ENCODE measurements at regions not wholly inside any gene's neighbourhood (a gene's known extent, or its start where the extent isn't known, plus 50 kb on each side); places are given as distances from the start of the nearest gene placed in this dataset.

DNA sequence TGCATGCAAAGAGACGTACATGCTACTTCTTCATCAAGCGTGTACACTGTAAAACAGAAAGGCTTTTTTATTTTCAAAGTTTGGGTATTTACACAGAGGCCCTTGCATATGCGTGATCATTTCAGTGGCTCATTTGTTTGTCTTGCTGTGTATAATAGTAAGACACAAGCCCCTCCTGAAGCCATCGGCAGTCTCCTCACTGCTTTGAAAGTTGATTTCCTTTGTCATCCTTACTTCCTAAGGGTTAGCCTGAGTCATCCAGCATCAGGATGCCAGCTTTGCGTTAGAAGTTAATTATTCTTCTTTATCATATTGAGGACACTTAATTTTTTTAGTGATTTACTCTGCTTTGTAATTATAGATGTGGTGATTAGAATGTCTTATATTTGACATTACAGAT lies 72.5 kb upstream of the CTBP2 start:
- CTCF ChIA-PET, result no interaction called here

More for the DNA sequence above, 72.5 kb upstream of the CTBP2 start:
- Histone ChIP-seq H3K4me3 (ENCODE audit: low read depth in 2 of 2, low read length in 1 of 2) (0 out of 4 replicates have a peak overlapping the region, but pooled peaks of 1 of the 2 experiments have one; percentile 37), H3K4me2 (peak overlapping the region; percentile 66), H3K27me3 (ENCODE audit: insufficient read depth) (no peaks in the 10 kb centered on the region), H2AFZ (ENCODE audit: low read depth) (no peak overlapping the region), H3K27ac (ENCODE audit: low read depth in 2 of 2, low read length in 1 of 2) (0 out of 4 replicates have a peak overlapping the region, but pooled peaks of 1 of the 2 experiments have one; percentile 63), H3K9me2 (no peaks in the 10 kb centered on the region), H3K79me2 (ENCODE audit: insufficient read depth) (no peaks in the 10 kb centered on the region), H3K9ac (no peak overlapping the region), H3K9me3 (peaks cover 3% of the 10 kb centered on the region; the same call in 1 of the 2 replicates), H4K20me1 (ENCODE audit: insufficient read depth) (no peaks in the 10 kb centered on the region), H3F3A (replicated peaks; ENCODE audit: insufficient read depth) (no peaks in the 10 kb centered on the region), H3K4me1 (ENCODE audit: control insufficient read depth in 1 of 2, insufficient read depth in 2 of 2, low read depth in 1 of 2, low read length in 1 of 2) (peaks cover 0 to 10% of the 10 kb centered on the region in 2 experiments; a peak in 2 of 4 replicates), H3K36me3 (replicated peaks in 1 of 2; ENCODE audit: control insufficient read depth in 1 of 2, insufficient read depth in 2 of 2, low read length in 1 of 2) (no peaks in the 10 kb centered on the region)
- POLR2A ChIA-PET, result no interaction called here
- DNase-seq, result no peak
- no peak for TF ChIP-seq GATA2 (CRISPR knock-in tag; IDR thresholded peaks at IDR 0.05)
- TF ChIP-seq MXI1 (IDR thresholded peaks at IDR 0.05; ENCODE audit: low read depth, low read length), result no peak
- TF ChIP-seq TEAD4 (IDR thresholded peaks at IDR 0.05; ENCODE audit: borderline replicate concordance, insufficient read depth), result no peak
- 0 out of 2 replicates have a peak, but pooled peaks have one; percentile 12 for TF ChIP-seq FOSL2 (IDR thresholded peaks at IDR 0.05; ENCODE audit: borderline replicate concordance, low read depth)
- no peak for TF ChIP-seq RAD21 (IDR thresholded peaks at IDR 0.05; ENCODE audit: low read length)
- no peak for TF ChIP-seq RFX5 (IDR thresholded peaks at IDR 0.05; ENCODE audit: low read length)
- TF ChIP-seq TCF12 (IDR thresholded peaks at IDR 0.05), result no peak
- TF ChIP-seq, protein P1, sequence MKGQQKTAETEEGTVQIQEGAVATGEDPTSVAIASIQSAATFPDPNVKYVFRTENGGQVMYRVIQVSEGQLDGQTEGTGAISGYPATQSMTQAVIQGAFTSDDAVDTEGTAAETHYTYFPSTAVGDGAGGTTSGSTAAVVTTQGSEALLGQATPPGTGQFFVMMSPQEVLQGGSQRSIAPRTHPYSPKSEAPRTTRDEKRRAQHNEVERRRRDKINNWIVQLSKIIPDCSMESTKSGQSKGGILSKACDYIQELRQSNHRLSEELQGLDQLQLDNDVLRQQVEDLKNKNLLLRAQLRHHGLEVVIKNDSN (IDR thresholded peaks at IDR 0.05; ENCODE audit: borderline replicate concordance, low read depth), result no peak
- TF ChIP-seq JUND (IDR thresholded peaks at IDR 0.05), result no peak
- TF ChIP-seq ELF1 (IDR thresholded peaks at IDR 0.05), result no peak
- TF ChIP-seq TAF1 (IDR thresholded peaks at IDR 0.05; ENCODE audit: borderline replicate concordance, low read depth, low read length), result no peak
- TF ChIP-seq, protein P2, sequence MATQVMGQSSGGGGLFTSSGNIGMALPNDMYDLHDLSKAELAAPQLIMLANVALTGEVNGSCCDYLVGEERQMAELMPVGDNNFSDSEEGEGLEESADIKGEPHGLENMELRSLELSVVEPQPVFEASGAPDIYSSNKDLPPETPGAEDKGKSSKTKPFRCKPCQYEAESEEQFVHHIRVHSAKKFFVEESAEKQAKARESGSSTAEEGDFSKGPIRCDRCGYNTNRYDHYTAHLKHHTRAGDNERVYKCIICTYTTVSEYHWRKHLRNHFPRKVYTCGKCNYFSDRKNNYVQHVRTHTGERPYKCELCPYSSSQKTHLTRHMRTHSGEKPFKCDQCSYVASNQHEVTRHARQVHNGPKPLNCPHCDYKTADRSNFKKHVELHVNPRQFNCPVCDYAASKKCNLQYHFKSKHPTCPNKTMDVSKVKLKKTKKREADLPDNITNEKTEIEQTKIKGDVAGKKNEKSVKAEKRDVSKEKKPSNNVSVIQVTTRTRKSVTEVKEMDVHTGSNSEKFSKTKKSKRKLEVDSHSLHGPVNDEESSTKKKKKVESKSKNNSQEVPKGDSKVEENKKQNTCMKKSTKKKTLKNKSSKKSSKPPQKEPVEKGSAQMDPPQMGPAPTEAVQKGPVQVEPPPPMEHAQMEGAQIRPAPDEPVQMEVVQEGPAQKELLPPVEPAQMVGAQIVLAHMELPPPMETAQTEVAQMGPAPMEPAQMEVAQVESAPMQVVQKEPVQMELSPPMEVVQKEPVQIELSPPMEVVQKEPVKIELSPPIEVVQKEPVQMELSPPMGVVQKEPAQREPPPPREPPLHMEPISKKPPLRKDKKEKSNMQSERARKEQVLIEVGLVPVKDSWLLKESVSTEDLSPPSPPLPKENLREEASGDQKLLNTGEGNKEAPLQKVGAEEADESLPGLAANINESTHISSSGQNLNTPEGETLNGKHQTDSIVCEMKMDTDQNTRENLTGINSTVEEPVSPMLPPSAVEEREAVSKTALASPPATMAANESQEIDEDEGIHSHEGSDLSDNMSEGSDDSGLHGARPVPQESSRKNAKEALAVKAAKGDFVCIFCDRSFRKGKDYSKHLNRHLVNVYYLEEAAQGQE (IDR thresholded peaks at IDR 0.05; ENCODE audit: low read depth, low read length), result no peak
- TF ChIP-seq, protein P3, sequence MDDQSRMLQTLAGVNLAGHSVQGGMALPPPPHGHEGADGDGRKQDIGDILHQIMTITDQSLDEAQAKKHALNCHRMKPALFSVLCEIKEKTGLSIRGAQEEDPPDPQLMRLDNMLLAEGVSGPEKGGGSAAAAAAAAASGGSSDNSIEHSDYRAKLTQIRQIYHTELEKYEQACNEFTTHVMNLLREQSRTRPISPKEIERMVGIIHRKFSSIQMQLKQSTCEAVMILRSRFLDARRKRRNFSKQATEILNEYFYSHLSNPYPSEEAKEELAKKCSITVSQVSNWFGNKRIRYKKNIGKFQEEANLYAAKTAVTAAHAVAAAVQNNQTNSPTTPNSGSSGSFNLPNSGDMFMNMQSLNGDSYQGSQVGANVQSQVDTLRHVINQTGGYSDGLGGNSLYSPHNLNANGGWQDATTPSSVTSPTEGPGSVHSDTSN (IDR thresholded peaks at IDR 0.05), result peak; percentile 31
- no peak for TF ChIP-seq EP300 (IDR thresholded peaks at IDR 0.05; ENCODE audit: borderline replicate concordance in 1 of 2, low read depth in 1 of 2, low read length in 1 of 2)
- no peak for TF ChIP-seq FOXM1 (IDR thresholded peaks at IDR 0.05; ENCODE audit: low read depth)
- no peak for TF ChIP-seq RXRA (IDR thresholded peaks at IDR 0.05; ENCODE audit: borderline replicate concordance, low read depth)
- no peak for TF ChIP-seq NFIC (IDR thresholded peaks at IDR 0.05; ENCODE audit: borderline replicate concordance)
- 56% methylated on average over 5 of the region's 5 CpGs for WGBS (ENCODE audit: low lambda C conversion rate)

Measured in SK-N-SH (cell line).